AG04450 (cell line): ENCODE measurements at regions not wholly inside any gene's neighbourhood (a gene's known extent, or its start where the extent isn't known, plus 50 kb on each side); places are given as distances from the start of the nearest gene placed in this dataset.
A peak's percentile ranks its signal among the peaks of the same experiment; 100 is the strongest.
"Not testable (repeated sequence)": the region's sequence is repeated elsewhere in the genome, so short reads cannot be mapped to it uniquely, and the experiment has no call there.

Source experiments
- CTCF ChIA-PET: fragments of 300-600, 350-600 bp; formaldehyde crosslinking; extraction: SDS; loops from one replicate; lab custom pipeline; 2022; ENCODE audit warnings: antibody characterized with exemption, inconsistent platforms; lab: Charles Lee
- POLR2A ChIA-PET: fragments of 350-600 bp; formaldehyde crosslinking; extraction: SDS; loops from one replicate; lab custom pipeline; 2021; ENCODE audit warnings: antibody characterized with exemption, inconsistent platforms; lab: Yijun Ruan, JAX
- DNase-seq: peaks from one replicate; pipeline ENCODE4 v3.0.0-alpha.2; 2011; ENCODE audit warnings: low read depth, low spot score
- H3K27ac ChIP-seq: one replicate; pipeline ENCODE4 v1.5.1; 2012; ENCODE audit warnings: low read depth, low read length, control low read depth
- H3K27me3 ChIP-seq: one replicate; pipeline ENCODE4 v1.6.0; 2012; ENCODE audit warnings: low read length; ENCODE audit not compliant: control insufficient read depth, insufficient read depth
- H3K4me3 ChIP-seq: 2 replicates; pipeline ENCODE4 v1.5.1; 2011; ENCODE audit warnings: mild to moderate bottlenecking, low read depth, low read length, control low read depth
- H3K9me3 ChIP-seq: 2 replicates; pipeline ENCODE4 v1.5.1; 2012; ENCODE audit warnings: low read length; ENCODE audit not compliant: control insufficient read depth, insufficient read depth
- TF ChIP-seq, protein P1 (sequence below): IDR thresholded peaks from 2 replicates; pipeline ENCODE4 v1.5.1; 2011; ENCODE audit warnings: low read depth, low read length, control low read depth, inconsistent platforms

- DNase-seq = peak; percentile 3
- TF ChIP-seq, protein P1, sequence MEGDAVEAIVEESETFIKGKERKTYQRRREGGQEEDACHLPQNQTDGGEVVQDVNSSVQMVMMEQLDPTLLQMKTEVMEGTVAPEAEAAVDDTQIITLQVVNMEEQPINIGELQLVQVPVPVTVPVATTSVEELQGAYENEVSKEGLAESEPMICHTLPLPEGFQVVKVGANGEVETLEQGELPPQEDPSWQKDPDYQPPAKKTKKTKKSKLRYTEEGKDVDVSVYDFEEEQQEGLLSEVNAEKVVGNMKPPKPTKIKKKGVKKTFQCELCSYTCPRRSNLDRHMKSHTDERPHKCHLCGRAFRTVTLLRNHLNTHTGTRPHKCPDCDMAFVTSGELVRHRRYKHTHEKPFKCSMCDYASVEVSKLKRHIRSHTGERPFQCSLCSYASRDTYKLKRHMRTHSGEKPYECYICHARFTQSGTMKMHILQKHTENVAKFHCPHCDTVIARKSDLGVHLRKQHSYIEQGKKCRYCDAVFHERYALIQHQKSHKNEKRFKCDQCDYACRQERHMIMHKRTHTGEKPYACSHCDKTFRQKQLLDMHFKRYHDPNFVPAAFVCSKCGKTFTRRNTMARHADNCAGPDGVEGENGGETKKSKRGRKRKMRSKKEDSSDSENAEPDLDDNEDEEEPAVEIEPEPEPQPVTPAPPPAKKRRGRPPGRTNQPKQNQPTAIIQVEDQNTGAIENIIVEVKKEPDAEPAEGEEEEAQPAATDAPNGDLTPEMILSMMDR = no peak
- Histone ChIP-seq H3K9me3 (no peaks in the 10 kb centered on the region), H3K4me3 (no peak overlapping the region), H3K27me3 (no peaks in the 10 kb centered on the region), H3K27ac (no peak overlapping the region)
- ChIA-PET CTCF (interaction anchor here (1.2 kb wide), 1 partner anchor 524 kb away, joined by 3 read pairs; no protein-coding TSS in a partner anchor), POLR2A (no interaction called here)
These were observed 111.4 kb downstream of the ZMAT3 start for GRCh38 chr3:178960181-178960580.

DNA sequence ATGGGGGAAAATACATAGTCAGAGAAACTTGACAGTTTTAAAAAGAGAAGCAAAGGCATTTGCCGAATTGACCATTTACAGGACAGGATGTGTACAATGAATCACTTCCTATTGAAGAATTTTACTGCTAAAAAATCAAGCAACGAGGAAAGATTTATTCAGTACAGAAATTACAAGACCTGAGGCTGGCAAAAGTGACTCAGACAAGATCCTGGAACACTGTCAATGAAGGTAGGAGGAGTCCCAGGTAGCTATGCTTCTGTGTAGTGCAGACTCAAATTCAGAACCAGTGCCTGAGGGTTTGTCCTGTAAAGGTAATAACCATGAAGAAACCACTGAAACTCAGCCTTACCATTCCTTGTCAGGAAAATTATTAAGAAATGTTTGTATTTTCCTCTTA, 120.9 kb downstream of the ZMAT3 start:
- Histone ChIP-seq H3K9me3 (no peaks in the 10 kb centered on the region), H3K4me3 (no peak overlapping the region), H3K27me3 (no peaks in the 10 kb centered on the region), H3K27ac (no peak overlapping the region)
- ChIA-PET CTCF (interaction anchor here (1.3 kb wide), 1 partner anchor 514 kb away, joined by 5 read pairs; no protein-coding TSS in a partner anchor), POLR2A (no interaction called here)
- no peak for DNase-seq
- TF ChIP-seq, protein P1 = no peak

- Histone ChIP-seq H3K4me3 (no peak overlapping the region), H3K27me3 (no peaks in the 10 kb centered on the region), H3K9me3 (no peaks in the 10 kb centered on the region), H3K27ac (no peak overlapping the region)
- TF ChIP-seq, protein P1 = no peak
- ChIA-PET POLR2A (no interaction called here), CTCF (no interaction called here)
- no peak for DNase-seq
These were observed 121.7 kb downstream of the ZMAT3 start for GRCh38 chr3:178949896-178950295.

DNA sequence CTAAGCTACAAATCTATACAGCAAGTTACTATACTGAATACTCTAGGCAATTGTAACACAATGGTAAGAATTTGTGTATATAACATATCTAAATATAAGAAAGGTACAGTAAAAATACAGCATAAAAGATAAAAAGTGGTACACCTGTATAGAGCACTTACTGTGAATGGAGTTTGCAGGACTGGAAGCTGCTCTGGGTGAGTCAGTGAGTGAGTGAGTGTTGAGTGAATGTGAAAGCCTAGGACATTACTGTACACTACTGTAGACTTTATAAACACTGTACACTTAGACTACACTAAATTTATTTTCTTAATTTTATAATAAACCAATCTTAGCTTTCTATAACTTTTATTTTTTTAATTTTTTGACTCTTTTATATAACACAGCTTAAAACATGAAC, 123.1 kb downstream of the ZMAT3 start:
- DNase-seq = no peak
- Histone ChIP-seq H3K4me3 (no peak overlapping the region), H3K27ac (no peak overlapping the region), H3K9me3 (no peaks in the 10 kb centered on the region), H3K27me3 (no peaks in the 10 kb centered on the region)
- ChIA-PET CTCF (interaction anchor here (0.6 to 1.6 kb wide), 4 partner anchors 18 to 515 kb away, joined by 3 to 6 read pairs (median 4); no protein-coding TSS in a partner anchor), POLR2A (no interaction called here)
- TF ChIP-seq, protein P1 = no peak

GRCh38 chr3:178947738-178948137, 123.9 kb downstream of the ZMAT3 start:
- TF ChIP-seq, protein P1 = peak; percentile 28; the same call in 1 of the 2 replicates
- ChIA-PET CTCF (interaction anchor here (0.6 to 1.6 kb wide), 4 partner anchors 18 to 514 kb away, joined by 3 to 6 read pairs (median 4); no protein-coding TSS in a partner anchor), POLR2A (no interaction called here)
- Histone ChIP-seq H3K27ac (no peak overlapping the region), H3K27me3 (no peaks in the 10 kb centered on the region), H3K9me3 (no peaks in the 10 kb centered on the region), H3K4me3 (no peak overlapping the region)
- no peak for DNase-seq

DNA sequence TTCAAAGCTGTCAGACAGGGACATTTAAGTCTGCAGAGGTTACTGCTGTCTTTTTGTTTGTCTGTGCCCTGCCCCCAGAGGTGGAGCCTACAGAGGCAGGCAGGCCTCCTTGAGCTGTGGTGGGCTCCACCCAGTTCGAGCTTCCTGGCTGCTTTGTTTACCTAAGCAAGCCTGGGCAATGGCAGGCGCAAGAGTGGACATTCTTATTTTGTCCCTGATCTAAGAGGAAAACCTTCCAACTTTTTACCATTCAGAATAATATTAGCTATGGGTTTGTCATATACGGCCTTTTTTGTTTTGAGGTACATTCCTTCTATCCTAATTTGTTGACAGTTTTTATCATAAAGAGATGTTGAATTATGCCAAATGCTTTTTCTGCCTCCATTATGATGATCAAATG, 129.3 kb downstream of the ZMAT3 start:
- POLR2A ChIA-PET, DNase-seq: not testable (repeated sequence)

More for the DNA sequence above, 129.3 kb downstream of the ZMAT3 start:
- H3K27ac ChIP-seq, CTCF ChIA-PET, H3K4me3 ChIP-seq, H3K9me3 ChIP-seq, H3K27me3 ChIP-seq: not testable (repeated sequence)
